ENCODE measurements at regions not wholly inside any gene's neighbourhood (a gene's known extent, or its start where the extent isn't known, plus 50 kb on each side); places are given as distances from the start of the nearest gene placed in this dataset.

GRCh38 chr11:110908401-110909105, 196.3 kb upstream of the ARHGAP20 start:
- no peaks in the 10 kb centered on the region for H3K4me1 ChIP-seq (ENCODE audit: insufficient read depth, low read length)
- H2AK5ac ChIP-seq (ENCODE audit: insufficient read length, low read length): no peak overlapping the region
- no peak overlapping the region for H3K14ac ChIP-seq (ENCODE audit: insufficient read depth, low read length)
- H3K9me3 ChIP-seq (ENCODE audit: control insufficient read depth, low read depth, low read length): no peaks in the 10 kb centered on the region
- Mint-ChIP-seq H3K36me3 (ENCODE audit: insufficient read depth in 1 of 3, low read depth in 3 of 3) (no peaks in the 10 kb centered on the region), H3K4me1 (no peaks in the 10 kb centered on the region; a peak in 1 of 4 replicates), H3K27me3 (ENCODE audit: low read depth) (no peaks in the 10 kb centered on the region; the same call in 1 of the 2 replicates), H3K27ac (peak overlapping the region in 1 of 3 experiments; percentile 93; a peak in 1 of 7 replicates), H3K4me3 (no peak overlapping the region), H3K9me3 (no peaks in the 10 kb centered on the region)
- no peak overlapping the region for H2BK20ac ChIP-seq (ENCODE audit: low read depth, low read length, poor library complexity, severe bottlenecking)
- H2BK12ac ChIP-seq (ENCODE audit: insufficient read length, low read depth, low read length): no peak overlapping the region
- H3K56ac ChIP-seq (ENCODE audit: insufficient read length, low read depth, low read length): no peak overlapping the region
- no peak overlapping the region for H3K27ac ChIP-seq (ENCODE audit: insufficient read length, low read depth, low read length)
- no peak overlapping the region for H2BK5ac ChIP-seq (ENCODE audit: insufficient read length, low read length)
- no peak for TF ChIP-seq CTCF (conservative IDR thresholded peaks at IDR 0.05)
- H4K20me1 ChIP-seq (ENCODE audit: control insufficient read depth, insufficient read depth, insufficient read length): no peaks in the 10 kb centered on the region
- H3T11ph ChIP-seq (ENCODE audit: low read length): no peak overlapping the region
- no peak overlapping the region for H2BK15ac ChIP-seq (ENCODE audit: low read depth, low read length)
- H3K23ac ChIP-seq (ENCODE audit: insufficient read length, low read depth, low read length): no peak overlapping the region
- H3K4me2 ChIP-seq (ENCODE audit: insufficient read depth, insufficient read length, low read length): no peak overlapping the region
- no peak overlapping the region for H3K9ac ChIP-seq (ENCODE audit: extremely low read depth, insufficient read length, low read length)
- no peak overlapping the region; the same call in 1 of the 2 replicates for H3K4ac ChIP-seq (ENCODE audit: low read depth, low read length)
- H3K23me2 ChIP-seq (ENCODE audit: insufficient read length, low read depth, low read length, poor library complexity, severe bottlenecking): no peaks in the 10 kb centered on the region
- no peak overlapping the region for H3K18ac ChIP-seq (ENCODE audit: insufficient read length, low read depth, low read length)
- H4K91ac ChIP-seq (ENCODE audit: insufficient read length, low read depth, low read length): no peak overlapping the region
- no peak overlapping the region for H2BK120ac ChIP-seq (ENCODE audit: low read depth, low read length, poor library complexity, severe bottlenecking)
- no peaks in the 10 kb centered on the region for H3K79me1 ChIP-seq (ENCODE audit: insufficient read depth, low read depth, low read length, poor library complexity, severe bottlenecking)
- no CpG with 5 or more reads among the region's 3 CpGs for WGBS (ENCODE audit: extremely low coverage, insufficient read length, low lambda C conversion rate)
- H4K5ac ChIP-seq (ENCODE audit: insufficient read length, low read depth, low read length): no peak overlapping the region
- no peak overlapping the region for H2AFZ ChIP-seq (ENCODE audit: low read length)
- H3K79me2 ChIP-seq (ENCODE audit: insufficient read depth, low read length): no peaks in the 10 kb centered on the region
- no peak for DNase-seq
- H4K8ac ChIP-seq (replicated peaks; ENCODE audit: insufficient read length, low read depth, low read length): peak overlapping the region; percentile 50
- H3K27me3 ChIP-seq (ENCODE audit: insufficient read depth, low read length): no peaks in the 10 kb centered on the region
